ENCODE measurements at regions not wholly inside any gene's neighbourhood (a gene's known extent, or its start where the extent isn't known, plus 50 kb on each side); places are given as distances from the start of the nearest gene placed in this dataset.
"Not testable (repeated sequence)": the region's sequence is repeated elsewhere in the genome, so short reads cannot be mapped to it uniquely, and the experiment has no call there.

DNA sequence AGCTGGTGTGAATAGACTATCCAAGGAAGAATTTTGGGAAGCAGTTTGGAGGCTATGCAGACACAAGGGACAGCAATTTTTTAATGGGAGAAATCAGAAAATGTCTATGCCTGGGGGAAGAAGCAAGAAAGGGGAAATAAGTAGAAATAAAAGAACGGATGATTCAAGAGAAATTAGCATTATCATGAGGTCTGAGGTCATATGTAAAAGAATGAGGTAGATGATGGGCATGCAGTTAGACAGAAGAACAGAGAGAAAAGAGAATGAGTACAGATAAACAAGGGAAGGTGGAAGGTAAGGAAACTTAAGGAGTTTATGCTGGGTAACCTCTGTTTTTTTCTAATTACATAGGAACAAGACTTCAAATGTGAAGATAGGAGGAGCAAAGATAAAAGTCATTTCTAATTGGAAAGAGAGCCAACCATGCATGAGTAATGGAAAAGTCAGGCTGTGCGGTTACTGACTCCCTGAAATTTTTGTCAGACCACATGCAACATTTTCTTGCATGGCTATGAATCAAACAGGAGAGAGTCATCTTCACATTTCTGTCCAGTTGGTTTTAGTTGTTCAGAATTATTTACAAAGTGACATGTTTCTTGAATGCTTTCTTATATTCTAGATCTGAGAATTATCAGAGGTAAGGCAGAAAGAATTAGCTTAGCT is 101.0 kb upstream of the PIK3R1 start:
- no peak for DNase-seq

DNA sequence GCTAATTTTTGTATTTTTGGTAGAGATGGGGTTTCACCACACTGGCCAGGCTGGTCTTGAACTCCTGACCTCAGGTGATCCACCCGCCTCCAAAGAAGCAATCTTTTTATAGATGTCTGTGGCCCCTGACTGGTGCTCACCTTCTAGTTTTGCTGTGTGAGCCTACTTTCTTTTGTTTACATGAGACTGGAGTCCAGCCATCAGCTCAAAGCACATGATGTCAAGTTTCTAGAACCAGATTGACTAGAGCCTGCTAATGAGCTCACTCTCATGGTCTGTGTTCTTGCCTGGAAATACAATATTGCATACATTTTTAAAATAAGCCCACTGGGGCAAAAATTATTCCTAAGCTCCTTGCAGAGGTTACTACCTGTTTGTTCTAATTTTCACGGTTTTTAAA is 102.9 kb upstream of the PIK3R1 start:
- DNase-seq, result no peak

DNA sequence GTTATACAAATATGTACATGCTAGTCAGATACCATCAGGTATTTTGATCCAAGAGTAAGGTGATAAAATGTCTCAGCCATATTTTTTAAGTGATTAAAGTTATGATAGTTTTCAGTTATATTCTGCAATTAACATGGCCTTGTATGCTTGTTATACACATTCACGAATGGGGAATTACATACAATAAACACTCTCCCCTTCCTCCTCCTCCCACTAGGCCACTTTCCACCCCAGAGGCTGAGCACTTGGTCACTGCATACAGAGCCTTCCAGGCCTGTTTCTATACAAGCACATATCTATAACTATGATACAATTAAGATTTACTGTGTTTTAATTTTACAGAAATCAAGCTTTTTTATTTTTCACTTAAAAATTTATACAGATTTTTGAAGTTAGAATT is 104.7 kb upstream of the PIK3R1 start:
- no peak for DNase-seq

DNA sequence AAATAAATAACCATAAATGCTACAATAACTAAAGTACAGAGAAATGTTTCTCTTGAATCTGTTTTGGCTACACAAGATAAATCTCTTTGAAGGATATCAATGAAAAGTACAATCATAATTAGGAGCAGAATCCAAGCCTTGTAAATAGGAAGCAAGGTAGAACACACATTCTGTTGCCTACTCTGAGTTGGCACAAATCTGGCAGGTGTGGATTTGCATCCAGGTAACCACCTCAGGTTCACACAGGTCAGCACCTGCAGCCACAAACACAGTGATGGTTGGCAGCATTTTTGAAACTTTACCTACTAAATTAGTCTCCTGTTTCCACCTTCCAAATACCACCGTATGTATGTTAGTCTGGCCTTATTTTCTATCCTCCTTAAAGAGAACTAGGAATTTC is 105.3 kb upstream of the PIK3R1 start:
- no peak for DNase-seq

DNA sequence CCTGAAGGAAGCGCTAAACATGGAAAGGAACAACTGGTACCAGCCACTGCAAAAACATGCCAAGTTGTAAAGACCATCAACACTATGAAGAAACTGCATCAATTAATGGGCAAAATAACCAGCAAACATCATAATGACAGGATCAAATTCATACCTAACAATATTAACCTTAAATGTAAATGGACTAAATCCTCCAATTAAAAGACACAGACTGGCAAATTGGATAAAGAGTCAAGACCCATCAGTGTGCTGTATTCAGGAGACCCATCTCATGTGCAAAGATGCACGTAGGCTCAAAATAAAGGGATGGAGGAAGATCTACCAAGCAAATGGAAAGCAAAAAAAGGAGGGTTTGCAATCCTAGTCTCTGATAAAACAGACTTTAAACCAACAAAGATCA is 111.3 kb upstream of the PIK3R1 start:
- not testable (repeated sequence) for DNase-seq

DNA sequence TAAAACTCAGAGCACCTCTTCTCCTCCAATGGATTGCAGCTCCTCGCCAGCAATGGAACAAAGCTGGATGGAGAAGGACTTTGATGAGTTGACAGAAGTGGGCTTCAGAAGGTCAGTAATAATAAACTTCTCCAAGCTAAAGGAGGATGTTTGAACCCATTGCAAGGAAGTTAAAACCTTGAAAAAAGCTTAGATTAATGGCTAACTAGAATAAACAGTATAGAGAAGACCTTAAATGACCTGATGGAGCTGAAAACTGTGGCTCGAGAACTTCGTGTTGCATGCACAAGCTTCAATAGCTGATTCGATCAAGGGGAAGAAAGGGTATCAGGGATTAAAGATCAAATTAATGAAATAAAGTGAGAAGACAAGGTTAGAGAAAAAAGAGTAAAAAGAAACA is 112.3 kb upstream of the PIK3R1 start:
- DNase-seq, result not testable (repeated sequence)

DNA sequence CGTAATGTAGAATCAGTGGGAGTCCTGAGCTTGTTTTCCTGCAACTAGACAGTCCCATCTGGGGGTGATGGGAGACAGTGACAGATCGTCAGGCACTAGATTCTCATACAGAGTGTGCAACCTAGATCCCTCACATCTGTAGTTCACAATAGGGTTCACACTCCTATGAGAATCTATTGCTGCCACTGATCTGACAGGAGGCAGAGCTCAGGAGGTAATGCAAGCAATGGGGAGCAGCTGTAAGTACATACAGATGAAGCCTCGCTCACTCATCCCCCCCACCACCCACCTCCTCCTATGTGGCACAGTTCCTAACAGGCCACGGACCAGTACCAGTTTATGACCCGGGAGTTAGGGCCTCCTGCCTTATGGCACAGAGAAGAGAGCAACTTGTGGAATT is 116.2 kb upstream of the PIK3R1 start:
- no peak for DNase-seq

DNA sequence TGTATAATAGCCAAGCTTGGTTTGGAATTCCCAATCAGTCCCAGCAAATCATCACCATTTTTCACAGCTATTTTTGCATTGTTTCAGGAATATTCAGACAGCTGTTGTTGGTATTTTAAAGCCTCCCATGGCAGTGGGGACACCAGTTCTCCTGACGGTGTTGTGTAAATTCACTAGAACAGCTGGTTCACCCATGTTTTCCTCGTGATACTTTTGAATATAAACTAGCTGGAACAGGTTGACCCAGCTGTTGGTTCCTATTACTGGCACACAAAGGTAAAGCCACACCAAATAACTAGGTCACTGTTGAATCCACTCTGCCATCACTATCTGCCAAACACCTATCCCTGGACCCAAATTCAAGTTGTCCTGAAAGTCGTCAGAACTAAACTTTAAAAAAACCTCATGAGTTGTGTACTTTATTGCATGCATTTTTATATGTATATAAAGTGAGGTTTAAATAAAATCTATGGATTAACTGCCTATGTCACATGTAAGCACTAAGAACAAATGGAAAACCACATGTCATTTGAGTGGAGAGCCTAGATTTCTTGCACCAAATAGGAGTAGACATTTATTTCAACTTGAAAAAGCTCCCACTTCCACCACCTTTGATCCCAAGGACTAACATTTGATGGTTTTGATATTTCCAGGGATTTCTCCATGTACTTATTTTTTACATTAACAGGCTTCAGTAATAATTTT is 121.9 kb upstream of the PIK3R1 start:
- DNase-seq, result no peak

DNA sequence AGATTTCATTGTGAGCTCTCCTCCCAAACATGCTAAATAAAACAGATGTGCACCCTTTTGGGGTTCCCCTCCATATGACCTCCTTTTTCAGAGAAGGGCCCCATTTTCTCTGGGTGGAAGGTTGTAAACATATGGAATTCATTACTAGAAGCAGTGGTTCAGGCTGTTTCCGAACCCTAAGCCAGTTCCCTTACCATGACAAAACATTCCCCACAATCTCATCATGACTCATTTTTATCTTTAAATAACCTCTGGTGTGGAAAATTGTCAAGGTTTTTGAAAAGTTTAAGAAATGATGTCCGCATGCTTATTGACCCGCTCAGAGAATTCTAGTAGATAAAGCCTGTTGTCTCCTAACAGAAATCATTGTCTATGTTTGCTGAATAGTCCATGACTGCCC is 127.3 kb upstream of the PIK3R1 start:
- no peak for DNase-seq

DNA sequence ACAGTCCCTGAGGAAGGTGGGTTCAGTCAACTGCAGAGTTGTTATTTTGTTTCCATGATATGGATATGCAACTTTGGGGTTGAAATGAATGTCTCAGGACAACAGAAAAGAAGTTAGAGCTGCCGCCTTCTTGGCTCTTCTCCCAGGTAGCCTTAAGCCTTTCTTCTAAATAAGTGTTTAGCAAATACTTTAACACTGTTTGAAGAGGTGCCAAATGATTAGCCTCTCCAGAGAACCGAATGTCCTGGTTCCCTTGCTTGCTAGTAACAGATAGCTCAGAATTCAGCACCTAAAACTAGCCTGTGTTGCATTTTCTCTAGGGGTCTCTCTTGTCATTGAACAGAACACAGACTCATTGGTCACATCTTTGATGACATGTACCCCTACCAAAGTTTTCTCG is 127.7 kb upstream of the PIK3R1 start:
- no peak for DNase-seq

DNA sequence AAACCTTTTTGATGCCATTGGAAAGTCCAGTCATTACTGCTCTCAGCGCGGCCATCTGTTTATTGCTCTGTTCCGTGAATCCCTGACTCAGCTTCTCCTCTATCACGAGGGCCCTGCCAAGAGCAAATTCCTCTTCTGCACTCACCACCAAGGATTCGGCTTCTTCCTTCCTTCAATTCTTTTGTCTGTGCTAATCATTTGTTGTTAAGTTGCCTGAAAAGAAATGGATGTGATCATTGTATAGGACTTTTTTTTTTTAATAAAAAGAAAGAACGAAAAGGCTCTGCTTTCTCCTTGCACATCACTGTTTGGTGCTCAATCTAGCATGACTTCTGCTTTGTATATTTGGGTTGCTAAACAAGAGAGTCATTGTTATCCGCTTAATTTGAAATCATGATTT is 128.7 kb upstream of the PIK3R1 start:
- DNase-seq, result no peak

DNA sequence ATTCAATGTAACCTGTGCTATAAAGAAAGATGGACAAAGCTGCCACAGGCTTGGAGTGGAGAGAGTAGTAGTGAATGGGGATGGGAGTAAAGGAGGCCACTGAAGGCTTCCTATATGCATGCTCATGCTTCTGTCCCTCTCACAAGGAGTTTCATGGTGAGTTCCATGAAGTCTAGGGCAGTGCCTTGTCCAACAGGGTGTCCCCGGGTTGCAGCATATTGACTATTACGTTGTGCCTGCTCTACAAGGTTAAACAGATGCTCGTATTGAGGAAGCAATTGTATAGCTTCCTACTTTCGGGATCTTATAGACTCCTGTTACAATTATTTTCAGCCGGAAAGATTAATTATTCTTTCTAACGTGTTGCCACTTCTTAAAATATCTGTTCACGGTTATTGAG is 129.1 kb upstream of the PIK3R1 start:
- no peak for DNase-seq

DNA sequence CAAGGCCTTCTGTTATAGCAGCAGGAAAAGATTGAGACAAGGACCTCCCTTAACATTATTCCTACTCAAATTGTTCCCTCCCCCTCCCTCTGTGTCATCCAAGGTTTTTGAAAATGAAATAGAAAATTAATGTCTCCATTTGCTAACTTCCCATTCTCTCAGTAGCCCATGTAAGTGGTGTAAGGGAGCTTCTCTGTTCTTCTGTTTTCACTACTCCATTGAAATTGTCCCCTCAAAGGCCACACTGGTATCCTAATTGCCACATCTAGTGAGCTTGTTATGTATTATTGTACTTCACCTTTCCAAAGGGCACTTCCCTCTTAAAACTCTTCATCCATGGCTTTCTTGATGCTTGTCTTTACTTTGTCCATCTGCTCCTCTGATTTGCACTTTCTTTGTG is 131.2 kb upstream of the PIK3R1 start:
- DNase-seq, result no peak

DNA sequence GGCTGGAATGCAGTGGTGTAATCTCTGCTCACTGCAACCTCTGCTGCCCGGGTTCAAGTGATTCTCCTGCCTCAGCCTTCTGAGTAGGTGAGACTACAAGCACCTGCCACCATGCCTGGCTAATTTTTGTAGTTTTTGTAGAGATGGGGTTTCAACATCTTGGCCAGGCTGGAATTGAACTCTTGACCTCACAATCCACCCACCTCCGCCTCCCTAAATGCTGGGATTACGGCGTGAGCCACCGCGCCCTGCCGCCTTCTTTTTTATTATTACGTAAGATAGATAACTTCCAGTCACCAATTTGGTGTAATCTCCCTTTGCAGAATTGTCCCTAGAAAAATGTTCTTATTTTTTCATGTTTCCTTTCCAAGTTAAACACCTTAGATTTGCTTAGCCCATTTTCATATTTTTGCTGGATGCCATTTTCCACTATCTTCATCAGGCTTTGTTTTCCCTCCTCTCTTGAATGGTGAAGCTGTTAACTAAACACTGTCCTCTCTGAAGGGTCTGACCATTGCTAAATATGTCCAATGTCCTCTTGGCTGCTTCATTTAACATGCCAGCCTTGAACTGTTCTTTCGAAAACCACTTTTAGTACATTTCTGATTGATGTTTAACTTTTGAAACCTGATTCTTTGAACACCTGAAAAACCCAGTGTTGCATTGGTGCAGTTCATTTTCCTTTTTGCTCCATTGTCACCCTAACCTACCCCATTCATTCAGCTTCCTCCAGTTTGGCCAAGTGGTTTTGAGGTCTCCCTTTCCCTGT is 135.1 kb upstream of the PIK3R1 start:
- no peak for DNase-seq

DNA sequence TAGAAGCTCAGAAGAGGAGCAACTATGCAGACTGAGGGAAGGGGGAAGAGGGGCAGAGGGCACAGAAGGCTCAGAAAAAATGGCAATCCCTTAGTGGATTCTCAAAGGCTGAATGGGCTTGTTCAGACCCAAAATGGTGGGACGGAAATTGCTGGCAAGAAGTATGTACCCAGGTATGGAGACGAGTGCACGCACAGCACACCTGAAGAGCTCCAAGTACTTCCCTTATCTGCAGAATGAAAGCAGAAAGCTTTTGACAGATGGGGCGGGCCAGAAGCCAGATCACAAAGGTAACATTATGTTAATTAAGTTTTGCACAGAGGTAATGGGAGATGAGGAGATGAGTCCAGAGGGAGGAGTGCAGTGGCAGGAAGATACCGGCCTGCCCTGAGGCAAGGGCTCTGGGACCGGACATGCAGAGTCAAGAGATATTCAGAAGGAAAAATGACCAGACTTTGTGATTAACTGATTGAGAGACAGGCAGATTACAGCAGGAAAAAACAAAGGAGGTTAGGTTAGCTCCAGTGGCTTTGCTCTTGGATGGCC is 138.1 kb upstream of the PIK3R1 start:
- no peak for DNase-seq

DNA sequence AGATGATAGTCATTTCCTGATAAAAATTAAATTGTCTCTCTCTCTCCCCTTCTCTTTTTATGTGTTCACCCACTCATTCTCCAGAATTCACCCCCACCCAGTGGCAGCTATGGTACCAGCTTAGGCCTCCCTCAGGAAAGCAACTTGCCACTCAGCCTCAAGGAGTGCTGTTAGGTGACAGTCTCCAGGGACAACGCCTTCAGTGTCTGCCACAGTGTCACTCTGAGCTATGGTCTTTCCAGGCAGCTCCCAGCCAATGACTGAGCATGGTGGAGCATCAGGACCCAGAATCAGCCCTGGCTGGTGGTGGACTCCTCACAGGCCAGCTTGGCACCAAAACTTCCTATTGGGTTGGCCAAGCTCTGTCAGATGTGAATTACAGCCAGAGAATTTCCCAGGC is 140.9 kb upstream of the PIK3R1 start:
- no peak for DNase-seq

DNA sequence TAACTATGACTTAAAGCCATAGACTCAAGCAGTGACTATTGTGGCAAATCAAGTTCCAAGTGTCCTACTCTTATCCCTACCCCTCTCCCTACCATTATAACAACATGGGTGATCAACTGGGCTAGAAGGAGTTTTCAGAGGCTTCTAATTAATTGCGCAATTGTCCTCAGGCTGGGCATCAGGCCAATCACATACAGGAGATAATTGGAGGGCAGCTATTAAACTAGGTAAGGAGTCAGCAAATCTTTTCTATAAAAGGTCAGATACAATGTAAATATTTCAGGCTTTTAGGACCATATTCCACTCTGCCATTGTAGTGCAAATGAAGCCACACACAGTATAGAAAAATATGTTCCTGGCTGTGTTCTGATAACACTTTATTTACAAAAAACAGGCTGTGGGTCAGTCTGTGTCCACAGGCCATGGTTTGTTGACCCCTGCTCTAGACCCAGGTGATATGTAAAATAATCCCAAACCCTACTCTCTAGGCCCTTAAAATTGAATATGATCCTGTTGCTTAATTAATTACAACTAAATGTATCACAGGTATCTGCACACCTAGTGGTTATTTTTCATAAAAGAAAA is 141.4 kb upstream of the PIK3R1 start:
- DNase-seq, result peak; percentile 2

DNA sequence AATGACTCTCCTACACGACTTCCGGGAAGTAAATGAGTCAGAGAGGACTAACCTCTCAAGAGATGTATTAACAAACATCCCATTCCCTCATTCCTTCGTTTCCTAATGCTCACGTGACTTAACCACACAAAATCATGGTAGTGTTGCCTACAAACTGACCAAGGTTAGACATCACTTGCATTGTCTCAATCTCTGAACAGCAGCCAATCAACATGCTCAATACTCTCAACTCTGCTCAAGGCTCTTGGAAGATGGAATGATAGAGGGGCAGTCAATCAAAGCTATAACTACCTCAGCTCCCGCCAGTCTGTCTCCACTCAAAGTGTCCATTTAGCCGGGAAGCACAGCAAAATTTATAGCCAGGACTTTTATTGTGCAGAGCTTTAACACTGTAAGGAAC is 143.8 kb upstream of the PIK3R1 start:
- no peak for DNase-seq

DNA sequence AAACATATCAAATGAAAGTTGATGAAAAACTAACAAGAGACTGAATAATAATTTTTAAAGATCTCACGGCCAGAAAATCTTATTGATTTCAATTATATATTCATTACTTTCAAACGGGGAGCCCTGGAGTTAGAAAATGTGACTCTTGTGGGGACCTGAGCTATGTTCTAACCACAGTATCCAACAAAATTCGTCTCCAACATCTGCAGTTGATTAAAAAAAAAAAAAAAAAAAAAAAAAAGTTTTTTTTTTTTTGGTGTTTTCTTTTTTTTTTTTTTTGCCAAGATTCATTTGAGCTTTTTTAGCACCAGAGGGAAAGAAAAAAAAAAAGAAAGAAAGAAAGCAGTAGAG is 144.3 kb upstream of the PIK3R1 start:
- DNase-seq, result no peak

DNA sequence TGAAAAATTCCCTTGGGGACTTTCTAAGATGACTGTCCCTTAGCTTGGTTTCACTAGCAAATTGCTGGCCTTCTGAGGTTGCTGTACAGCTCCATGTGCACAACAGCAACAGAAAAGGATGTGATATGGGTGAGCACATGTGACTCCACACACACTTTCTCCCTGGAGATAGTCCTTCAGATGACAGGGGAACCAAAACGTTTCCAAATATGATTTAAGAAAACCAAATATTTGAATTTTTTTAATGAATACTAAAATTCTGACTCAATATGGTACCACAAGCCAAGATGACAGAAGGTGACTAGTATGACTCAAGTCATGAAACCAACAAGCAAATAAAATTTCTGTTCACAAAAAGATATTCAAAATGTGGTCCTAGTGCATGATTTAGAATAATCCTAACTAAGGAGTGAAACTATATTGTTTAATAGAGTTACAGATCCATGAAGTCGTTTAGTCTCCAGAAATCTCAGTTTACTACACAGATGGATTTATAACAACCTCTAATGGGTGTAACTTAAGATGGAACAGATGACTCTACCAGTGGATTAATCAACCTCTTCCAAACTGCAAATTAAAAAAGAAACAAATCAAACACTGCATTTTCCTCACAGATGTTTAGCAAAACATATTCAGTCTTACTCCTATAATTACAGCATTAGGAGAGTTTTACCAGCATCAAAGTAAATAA is 144.8 kb upstream of the PIK3R1 start:
- no peak for DNase-seq

DNA sequence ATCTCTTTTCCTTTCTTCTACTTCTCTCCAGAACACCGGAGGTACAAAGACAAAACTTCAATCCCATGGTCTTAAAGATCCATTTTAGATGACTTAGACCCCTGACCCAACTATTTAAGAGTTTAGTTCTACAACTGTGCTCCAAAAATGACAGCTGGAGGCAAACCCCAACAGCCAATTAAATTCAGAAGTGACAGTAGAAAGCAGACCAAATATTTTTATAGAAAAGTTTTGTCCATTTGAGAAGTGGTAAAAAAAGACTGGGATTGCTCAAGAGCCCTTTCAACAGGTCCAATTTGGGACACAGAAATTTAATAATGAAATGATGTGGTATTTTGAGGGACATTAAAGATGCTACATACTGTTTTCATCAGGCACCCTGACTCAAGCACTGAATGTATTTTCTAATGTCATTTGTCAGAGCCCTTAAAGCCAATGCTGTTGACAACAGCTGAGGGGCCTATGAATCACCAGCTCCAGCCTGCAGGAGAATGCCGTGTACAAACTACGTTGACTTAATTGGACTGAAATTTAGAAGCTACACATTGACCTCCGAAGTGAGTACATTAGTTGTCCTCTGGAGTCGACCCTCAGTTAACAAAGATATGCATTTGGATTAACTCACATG is 147.5 kb upstream of the PIK3R1 start:
- DNase-seq, result no peak

DNA sequence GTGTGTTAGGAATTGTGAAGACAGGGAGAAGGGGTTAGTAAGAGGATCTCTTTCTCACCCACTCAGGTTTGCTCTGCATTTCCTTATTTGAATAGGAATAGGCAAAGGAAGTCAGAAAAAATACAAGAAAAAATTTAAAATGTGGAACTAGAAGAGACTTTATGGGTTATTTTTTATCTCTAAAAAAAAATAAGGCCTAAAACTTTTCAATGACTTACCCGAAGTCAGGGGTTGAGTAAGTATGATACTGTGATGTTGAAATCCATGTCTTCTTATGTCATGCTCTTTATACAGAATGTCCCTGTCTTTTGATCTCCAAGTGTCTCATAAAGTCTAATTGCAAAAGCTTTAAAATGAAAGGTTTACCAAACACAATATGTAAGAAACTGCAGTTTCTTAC is 148.3 kb upstream of the PIK3R1 start:
- no peak for DNase-seq
